DOHH2 (cell line): ENCODE measurements at regions not wholly inside any gene's neighbourhood (a gene's known extent, or its start where the extent isn't known, plus 50 kb on each side); places are given as distances from the start of the nearest gene placed in this dataset.

Source experiments
- H3F3A ChIP-seq: fragments of 200-600 bp; sonication (generic), shearing (Covaris generic); 2 replicates; pipeline ENCODE4 v1.6.0; 2016; ENCODE audit warnings: antibody characterized with exemption, mild to moderate bottlenecking; ENCODE audit not compliant: control insufficient read depth, insufficient read depth
- H3K27ac ChIP-seq: fragments of 200-600 bp; sonication (generic); 2 replicates; pipeline ENCODE4 v1.5.1; 2014; ENCODE audit warnings: low read depth, mild to moderate bottlenecking, low read length, moderate library complexity
- H3K27me3 ChIP-seq: fragments of 200-600 bp; sonication (generic); 2 replicates; pipeline ENCODE4 v1.6.1; 2014; ENCODE audit warnings: mild to moderate bottlenecking, low read length, mixed read lengths; ENCODE audit not compliant: control insufficient read depth
- H3K36me3 ChIP-seq: fragments of 200-600 bp; sonication (generic); 2 replicates; pipeline ENCODE4 v1.6.1; 2014; ENCODE audit warnings: mild to moderate bottlenecking, low read length, moderate library complexity, mixed read lengths; ENCODE audit not compliant: control insufficient read depth
- H3K4me1 ChIP-seq: fragments of 200-600 bp; sonication (generic); 2 replicates; pipeline ENCODE4 v1.6.1; 2014; ENCODE audit warnings: mild to moderate bottlenecking, low read length, mixed read lengths; ENCODE audit not compliant: control insufficient read depth
- H3K4me2 ChIP-seq: fragments of 200-600 bp; sonication (generic); 2 replicates; pipeline ENCODE4 v1.6.0; 2014; ENCODE audit warnings: mild to moderate bottlenecking, low read length, moderate library complexity
- H3K4me3 ChIP-seq: fragments of 200-600 bp; sonication (generic); 2 replicates; pipeline ENCODE4 v1.5.1; 2014; ENCODE audit warnings: mild to moderate bottlenecking, low read length, mixed read lengths
- H3K79me2 ChIP-seq: fragments of 200-600 bp; sonication (generic); 2 replicates; pipeline ENCODE4 v1.6.1; 2014; ENCODE audit warnings: mild to moderate bottlenecking, low read length, mixed read lengths; ENCODE audit not compliant: control insufficient read depth
- H3K9me2 ChIP-seq: fragments of 200-600 bp; sonication (generic); replicated peaks from 2 replicates; pipeline ENCODE4 v1.6.1; 2014; ENCODE audit warnings: mild to moderate bottlenecking, low read length, mixed read lengths; ENCODE audit not compliant: control insufficient read depth
- H3K9me3 ChIP-seq: fragments of 200-600 bp; sonication (generic); 2 replicates; pipeline ENCODE4 v1.6.1; 2014; ENCODE audit warnings: antibody characterized with exemption, low read length, mixed read lengths; ENCODE audit not compliant: control insufficient read depth, insufficient read depth
- H4K20me1 ChIP-seq: fragments of 200-600 bp; sonication (generic); 2 replicates; pipeline ENCODE4 v1.6.0; 2014; ENCODE audit warnings: low read depth, mild to moderate bottlenecking, antibody characterized with exemption, low read length, moderate library complexity; ENCODE audit not compliant: control insufficient read depth, insufficient read depth
- CTCF ChIP-seq: fragments of 200-600 bp; sonication (generic); IDR thresholded peaks from one replicate; pipeline ENCODE4 v1.5.1; 2014; ENCODE audit warnings: antibody characterized with exemption, mild to moderate bottlenecking, low read depth, low read length; ENCODE audit not compliant: poor library complexity, severe bottlenecking
- EZH2phosphoT487 ChIP-seq: fragments of 200-600 bp; sonication (generic); IDR thresholded peaks from 2 replicates; pipeline ENCODE4 v1.6.1; 2017; ENCODE audit warnings: borderline replicate concordance, mild to moderate bottlenecking, antibody characterized with exemption, low read length, moderate library complexity, mixed read lengths

- no peak overlapping the region for H3K4me2 ChIP-seq
- no peaks in the 10 kb centered on the region for H3K9me3 ChIP-seq
- no peaks in the 10 kb centered on the region for H4K20me1 ChIP-seq
- H3K27me3 ChIP-seq: no peaks in the 10 kb centered on the region
- H3K36me3 ChIP-seq: no peaks in the 10 kb centered on the region
- H3K79me2 ChIP-seq: no peaks in the 10 kb centered on the region
- no peaks in the 10 kb centered on the region for H3F3A ChIP-seq
- no peaks in the 10 kb centered on the region for H3K4me1 ChIP-seq
- no peaks in the 10 kb centered on the region for H3K9me2 ChIP-seq
- H3K27ac ChIP-seq: no peak overlapping the region
- no peak overlapping the region for H3K4me3 ChIP-seq
- no peak for TF ChIP-seq EZH2phosphoT487
- TF ChIP-seq CTCF: no peak
These were observed 91.0 kb downstream of the MRPL36 start for GRCh38 chr5:1708592-1709141.

GRCh38 chr5:1707467-1707866, 92.2 kb downstream of the MRPL36 start:
- no peaks in the 10 kb centered on the region for H3K9me2 ChIP-seq
- H3F3A ChIP-seq: no peaks in the 10 kb centered on the region
- no peaks in the 10 kb centered on the region for H4K20me1 ChIP-seq
- no peaks in the 10 kb centered on the region for H3K36me3 ChIP-seq
- TF ChIP-seq EZH2phosphoT487 (no peak), CTCF (no peak)
- H3K79me2 ChIP-seq: no peaks in the 10 kb centered on the region
- H3K4me3 ChIP-seq: no peak overlapping the region
- no peak overlapping the region for H3K4me2 ChIP-seq
- H3K27ac ChIP-seq: no peak overlapping the region
- no peaks in the 10 kb centered on the region for H3K9me3 ChIP-seq
- no peaks in the 10 kb centered on the region for H3K27me3 ChIP-seq
- H3K4me1 ChIP-seq: no peaks in the 10 kb centered on the region

GRCh38 chr5:1706428-1706827, 93.2 kb downstream of the MRPL36 start:
- no peaks in the 10 kb centered on the region for H3K4me1 ChIP-seq
- TF ChIP-seq EZH2phosphoT487 (no peak), CTCF (no peak)
- H3K4me2 ChIP-seq: no peak overlapping the region
- no peaks in the 10 kb centered on the region for H3K9me2 ChIP-seq
- H3K36me3 ChIP-seq: no peaks in the 10 kb centered on the region
- H3K27ac ChIP-seq: no peak overlapping the region
- no peaks in the 10 kb centered on the region for H4K20me1 ChIP-seq
- H3F3A ChIP-seq: no peaks in the 10 kb centered on the region
- H3K27me3 ChIP-seq: no peaks in the 10 kb centered on the region
- no peaks in the 10 kb centered on the region for H3K79me2 ChIP-seq
- no peaks in the 10 kb centered on the region for H3K9me3 ChIP-seq
- H3K4me3 ChIP-seq: no peak overlapping the region

GRCh38 chr5:1706021-1706420, 93.6 kb downstream of the MRPL36 start:
- TF ChIP-seq CTCF: no peak
- no peak for TF ChIP-seq EZH2phosphoT487

More at GRCh38 chr5:1706021-1706420, 93.6 kb downstream of the MRPL36 start:
- H3K9me2 ChIP-seq: no peaks in the 10 kb centered on the region
- H4K20me1 ChIP-seq: no peaks in the 10 kb centered on the region
- H3K4me2 ChIP-seq: no peak overlapping the region
- H3K27me3 ChIP-seq: no peaks in the 10 kb centered on the region
- no peaks in the 10 kb centered on the region for H3K79me2 ChIP-seq
- H3F3A ChIP-seq: no peaks in the 10 kb centered on the region
- no peaks in the 10 kb centered on the region for H3K36me3 ChIP-seq
- H3K4me3 ChIP-seq: no peak overlapping the region
- no peak overlapping the region for H3K27ac ChIP-seq
- H3K4me1 ChIP-seq: no peaks in the 10 kb centered on the region
- H3K9me3 ChIP-seq: no peaks in the 10 kb centered on the region
